Gastroesophageal sphincter (tissue), 4 donors: ENCODE measurements at regions not wholly inside any gene's neighbourhood (a gene's known extent, or its start where the extent isn't known, plus 50 kb on each side); places are given as distances from the start of the nearest gene placed in this dataset.

Experiments used
- ATAC-seq: fragments of 150-250 bp; one replicate; pipeline ENCODE4 v1.9.1; 2016; ENCODE audit warnings: mild to moderate bottlenecking, moderate library complexity
- H3K27ac ChIP-seq, 4 donors: fragments of 200-600 bp; sonication (generic) in 3 of 4; 1 replicate in 3 of 4; 2 replicates in 1 of 4; pipeline ENCODE4 v1.5.1; 2016 to 2019
- H3K27me3 ChIP-seq: fragments of 200-600 bp; sonication (generic); one replicate; pipeline ENCODE4 v1.5.1; 2019
- H3K36me3 ChIP-seq, 2 donors: fragments of 200-600 bp; sonication (generic); one replicate each; pipeline ENCODE4 v1.5.1; 2019; ENCODE audit warnings: control low read depth in 1 of 2
- H3K4me1 ChIP-seq, 3 donors: fragments of 200-600 bp; sonication (generic); 1 replicate in 2 of 3; 2 replicates in 1 of 3; pipeline ENCODE4 v1.5.1; 2016 to 2019; ENCODE audit warnings: control low read depth in 2 of 3
- H3K4me3 ChIP-seq, 2 donors: fragments of 200-600 bp; sonication (generic); one replicate each; pipeline ENCODE4 v1.5.1; 2019; ENCODE audit warnings: mild to moderate bottlenecking in 1 of 2, moderate library complexity in 1 of 2
- H3K9me3 ChIP-seq, 3 donors: fragments of 200-600 bp; sonication (generic); one replicate each; pipeline ENCODE4 v1.5.1; 2017 to 2019; ENCODE audit warnings: control low read depth in 2 of 3
- CTCF ChIP-seq, 4 experiments: fragments of 200-600 bp in 2 of 4; fragments of 450-650 bp in 2 of 4; sonication (generic) in 1 of 4; IDR thresholded peaks; one replicate each; pipeline ENCODE4 v1.5.1; 2017 to 2019; ENCODE audit warnings: antibody characterized with exemption in 4 of 4, mild to moderate bottlenecking in 2 of 4, moderate library complexity in 2 of 4
- EP300 ChIP-seq: sonication (generic); formaldehyde crosslinking; IDR thresholded peaks from one replicate; pipeline ENCODE4 v1.6.1; 2017; ENCODE audit warnings: antibody characterized with exemption, mild to moderate bottlenecking
- POLR2A ChIP-seq, 2 donors: fragments of 450-650 bp; IDR thresholded peaks; one replicate each; pipeline ENCODE4 v1.6.1; 2017; ENCODE audit warnings: antibody characterized with exemption in 2 of 2, mild to moderate bottlenecking in 2 of 2, moderate library complexity in 1 of 2
- POLR2AphosphoS5 ChIP-seq: sonication (generic); formaldehyde crosslinking; IDR thresholded peaks from one replicate; pipeline ENCODE4 v1.6.1; 2017; ENCODE audit warnings: antibody characterized with exemption
- WGBS, 2 donors: methylation state at CpG; one replicate each; pipeline ENCODE4 v1.1.5; 2018; ENCODE audit warnings: low coverage in 1 of 2; 5-methylcytosine and 5-hydroxymethylcytosine counted together

GRCh38 chr14:85054178-85054577, 475.8 kb upstream of the FLRT2 start:
- no peak for TF ChIP-seq POLR2AphosphoS5
- no peak for TF ChIP-seq EP300
- no peak for TF ChIP-seq CTCF (IDR thresholded peaks at IDR 0.05)
- TF ChIP-seq POLR2A (IDR thresholded peaks at IDR 0.05) = no peak
- Histone ChIP-seq H3K36me3 (no peaks in the 10 kb centered on the region), H3K27ac (no peak overlapping the region), H3K4me1 (no peaks in the 10 kb centered on the region), H3K27me3 (no peaks in the 10 kb centered on the region), H3K4me3 (no peak overlapping the region), H3K9me3 (peaks cover 0 to 6% (median 0%) of the 10 kb centered on the region in 3 donors)
- ATAC-seq = no peak

- WGBS, 2 donors = 27 to 86% methylated on average over 1 of the region's 1 CpG
- TF ChIP-seq EP300 (no peak), POLR2A (IDR thresholded peaks at IDR 0.05) (no peak), POLR2AphosphoS5 (no peak), CTCF (IDR thresholded peaks at IDR 0.05) (no peak)
- Histone ChIP-seq H3K36me3 (no peaks in the 10 kb centered on the region), H3K27me3 (no peaks in the 10 kb centered on the region), H3K4me1 (no peaks in the 10 kb centered on the region), H3K27ac (no peak overlapping the region), H3K4me3 (no peak overlapping the region), H3K9me3 (peaks cover 0 to 6% (median 0%) of the 10 kb centered on the region in 3 donors)
- no peak for ATAC-seq
Measured at GRCh38 chr14:85056267-85056666, 473.7 kb upstream of the FLRT2 start.

GRCh38 chr14:85057221-85057620, 472.7 kb upstream of the FLRT2 start:
- no peak for ATAC-seq
- H3K36me3 ChIP-seq = no peaks in the 10 kb centered on the region
- TF ChIP-seq POLR2AphosphoS5 (no peak), POLR2A (IDR thresholded peaks at IDR 0.05) (no peak), EP300 (no peak), CTCF (IDR thresholded peaks at IDR 0.05) (no peak)
- no peak overlapping the region for H3K27ac ChIP-seq
- H3K27me3 ChIP-seq = no peaks in the 10 kb centered on the region
- no peaks in the 10 kb centered on the region for H3K4me1 ChIP-seq
- H3K9me3 ChIP-seq = peaks cover 0 to 6% (median 0%) of the 10 kb centered on the region in 3 donors
- WGBS, 2 donors = 24 to 36% methylated on average over 6 to 7 of the region's 7 CpGs
- H3K4me3 ChIP-seq = no peak overlapping the region

GRCh38 chr14:85058150-85058549, 471.8 kb upstream of the FLRT2 start:
- H3K27me3 ChIP-seq = no peaks in the 10 kb centered on the region
- no peaks in the 10 kb centered on the region for H3K36me3 ChIP-seq
- H3K4me1 ChIP-seq = no peaks in the 10 kb centered on the region
- no peak overlapping the region for H3K27ac ChIP-seq
- H3K9me3 ChIP-seq = peaks cover 0 to 6% (median 0%) of the 10 kb centered on the region in 3 donors
- ATAC-seq = no peak
- no peak overlapping the region for H3K4me3 ChIP-seq
- TF ChIP-seq CTCF (IDR thresholded peaks at IDR 0.05) = no peak
- no peak for TF ChIP-seq POLR2A (IDR thresholded peaks at IDR 0.05)
- TF ChIP-seq POLR2AphosphoS5 = no peak
- TF ChIP-seq EP300 = no peak

- H3K36me3 ChIP-seq = no peaks in the 10 kb centered on the region
- H3K27me3 ChIP-seq = no peaks in the 10 kb centered on the region
- no peak overlapping the region for H3K4me3 ChIP-seq
- H3K9me3 ChIP-seq = no peaks in the 10 kb centered on the region
- 86 to 88% methylated on average over 5 of the region's 5 CpGs for WGBS, 2 donors
- ATAC-seq = no peak
- H3K4me1 ChIP-seq = no peaks in the 10 kb centered on the region
- no peak overlapping the region for H3K27ac ChIP-seq
- no peak for TF ChIP-seq POLR2AphosphoS5
Measured at GRCh38 chr14:85060121-85060520, 469.8 kb upstream of the FLRT2 start.

GRCh38 chr14:85061256-85061655, 468.7 kb upstream of the FLRT2 start:
- no peaks in the 10 kb centered on the region for H3K27me3 ChIP-seq
- no peak overlapping the region for H3K4me3 ChIP-seq
- WGBS, 2 donors = 92 to 94% methylated on average over 2 to 4 of the region's 4 CpGs
- no peaks in the 10 kb centered on the region for H3K4me1 ChIP-seq
- no peak for ATAC-seq
- no peak overlapping the region for H3K27ac ChIP-seq
- H3K9me3 ChIP-seq = no peaks in the 10 kb centered on the region
- TF ChIP-seq POLR2AphosphoS5 (no peak), CTCF (IDR thresholded peaks at IDR 0.05) (no peak), POLR2A (IDR thresholded peaks at IDR 0.05) (no peak), EP300 (no peak)
- H3K36me3 ChIP-seq = no peaks in the 10 kb centered on the region
